ENCODE measurements at regions not wholly inside any gene's neighbourhood (a gene's known extent, or its start where the extent isn't known, plus 50 kb on each side); places are given as distances from the start of the nearest gene placed in this dataset.

DNA sequence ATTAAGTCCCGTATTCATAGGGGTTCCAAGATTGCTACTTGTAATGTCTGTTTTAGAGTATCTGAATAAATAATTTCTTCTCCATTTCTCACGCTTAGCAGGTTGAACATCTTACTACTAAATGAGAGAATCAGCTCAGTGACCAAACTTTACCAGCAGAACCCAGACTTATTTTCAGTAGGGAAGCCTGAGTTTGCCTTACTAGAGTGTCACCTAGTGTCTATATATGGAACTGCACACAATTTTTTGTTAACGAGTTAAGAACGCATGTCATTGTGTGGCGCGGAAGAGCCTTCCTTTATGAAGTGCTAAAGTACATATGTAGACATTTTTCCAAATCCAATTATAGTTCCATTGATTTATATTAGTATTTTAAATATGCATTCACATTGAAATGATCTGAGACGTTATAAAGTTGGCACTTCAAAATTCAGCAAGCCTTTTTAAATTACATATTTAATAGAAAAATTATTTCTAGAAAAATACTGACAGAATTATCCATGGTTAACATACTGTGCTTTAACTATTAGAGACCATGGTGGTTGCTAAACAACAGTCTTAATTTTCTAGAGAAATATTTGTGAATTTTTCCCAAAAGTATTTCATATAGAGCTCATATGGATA is 88.3 kb downstream of the RPS29 start:
- Mint-ChIP-seq H3K9me3 (no peaks in the 10 kb centered on the region), H3K36me3 (ENCODE audit: insufficient read depth in 1 of 3, low read depth in 3 of 3) (no peaks in the 10 kb centered on the region), H3K4me1 (peaks cover 11 to 17% of the 10 kb centered on the region in 2 experiments), H3K4me3 (no peak overlapping the region), H3K27ac (no peak overlapping the region), H3K27me3 (ENCODE audit: low read depth) (no peaks in the 10 kb centered on the region; the same call in 1 of the 2 replicates)
- no peak for DNase-seq
- Histone ChIP-seq H3K9me3 (ENCODE audit: control insufficient read depth, low read depth, low read length) (no peaks in the 10 kb centered on the region), H3K4ac (ENCODE audit: low read depth, low read length) (no peak overlapping the region), H4K8ac (replicated peaks; ENCODE audit: insufficient read length, low read depth, low read length) (no peak overlapping the region), H4K5ac (ENCODE audit: insufficient read length, low read depth, low read length) (no peak overlapping the region), H3K23me2 (ENCODE audit: insufficient read length, low read depth, low read length, poor library complexity, severe bottlenecking) (no peaks in the 10 kb centered on the region), H3K27me3 (ENCODE audit: insufficient read depth, low read length) (no peaks in the 10 kb centered on the region), H3K56ac (ENCODE audit: insufficient read length, low read depth, low read length) (no peak overlapping the region), H3K79me2 (ENCODE audit: insufficient read depth, low read length) (no peaks in the 10 kb centered on the region), H3K18ac (ENCODE audit: insufficient read length, low read depth, low read length) (no peak overlapping the region), H2BK120ac (ENCODE audit: low read depth, low read length, poor library complexity, severe bottlenecking) (no peak overlapping the region), H4K91ac (ENCODE audit: insufficient read length, low read depth, low read length) (no peak overlapping the region), H2BK15ac (ENCODE audit: low read depth, low read length) (no peak overlapping the region), H2BK12ac (ENCODE audit: insufficient read length, low read depth, low read length) (no peak overlapping the region), H3K27ac (ENCODE audit: insufficient read length, low read depth, low read length) (no peak overlapping the region), H2BK20ac (ENCODE audit: low read depth, low read length, poor library complexity, severe bottlenecking) (no peak overlapping the region), H3K4me2 (ENCODE audit: insufficient read depth, insufficient read length, low read length) (no peak overlapping the region), H3K14ac (ENCODE audit: insufficient read depth, low read length) (no peak overlapping the region), H3K79me1 (ENCODE audit: insufficient read depth, low read depth, low read length, poor library complexity, severe bottlenecking) (no peaks in the 10 kb centered on the region), H2BK5ac (ENCODE audit: insufficient read length, low read length) (no peak overlapping the region), H4K20me1 (ENCODE audit: control insufficient read depth, insufficient read depth, insufficient read length) (no peaks in the 10 kb centered on the region), H3K9ac (ENCODE audit: extremely low read depth, insufficient read length, low read length) (no peak overlapping the region), H3K4me1 (ENCODE audit: insufficient read depth, low read length) (peaks cover 3% of the 10 kb centered on the region; the same call in 1 of the 2 replicates), H3T11ph (ENCODE audit: low read length) (no peak overlapping the region), H3K23ac (ENCODE audit: insufficient read length, low read depth, low read length) (no peak overlapping the region), H2AK5ac (ENCODE audit: insufficient read length, low read length) (no peak overlapping the region), H2AFZ (ENCODE audit: low read length) (no peak overlapping the region)
- TF ChIP-seq, protein P1, sequence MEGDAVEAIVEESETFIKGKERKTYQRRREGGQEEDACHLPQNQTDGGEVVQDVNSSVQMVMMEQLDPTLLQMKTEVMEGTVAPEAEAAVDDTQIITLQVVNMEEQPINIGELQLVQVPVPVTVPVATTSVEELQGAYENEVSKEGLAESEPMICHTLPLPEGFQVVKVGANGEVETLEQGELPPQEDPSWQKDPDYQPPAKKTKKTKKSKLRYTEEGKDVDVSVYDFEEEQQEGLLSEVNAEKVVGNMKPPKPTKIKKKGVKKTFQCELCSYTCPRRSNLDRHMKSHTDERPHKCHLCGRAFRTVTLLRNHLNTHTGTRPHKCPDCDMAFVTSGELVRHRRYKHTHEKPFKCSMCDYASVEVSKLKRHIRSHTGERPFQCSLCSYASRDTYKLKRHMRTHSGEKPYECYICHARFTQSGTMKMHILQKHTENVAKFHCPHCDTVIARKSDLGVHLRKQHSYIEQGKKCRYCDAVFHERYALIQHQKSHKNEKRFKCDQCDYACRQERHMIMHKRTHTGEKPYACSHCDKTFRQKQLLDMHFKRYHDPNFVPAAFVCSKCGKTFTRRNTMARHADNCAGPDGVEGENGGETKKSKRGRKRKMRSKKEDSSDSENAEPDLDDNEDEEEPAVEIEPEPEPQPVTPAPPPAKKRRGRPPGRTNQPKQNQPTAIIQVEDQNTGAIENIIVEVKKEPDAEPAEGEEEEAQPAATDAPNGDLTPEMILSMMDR (conservative IDR thresholded peaks at IDR 0.05) = peak; percentile 93
- WGBS (ENCODE audit: extremely low coverage, insufficient read length, low lambda C conversion rate) = no CpG with 5 or more reads among the region's 7 CpGs

All from H9 (cell line).